ENCODE measurements at regions not wholly inside any gene's neighbourhood (a gene's known extent, or its start where the extent isn't known, plus 50 kb on each side); places are given as distances from the start of the nearest gene placed in this dataset.
"Not testable (repeated sequence)": the region's sequence is repeated elsewhere in the genome, so short reads cannot be mapped to it uniquely, and the experiment has no call there.

DNA sequence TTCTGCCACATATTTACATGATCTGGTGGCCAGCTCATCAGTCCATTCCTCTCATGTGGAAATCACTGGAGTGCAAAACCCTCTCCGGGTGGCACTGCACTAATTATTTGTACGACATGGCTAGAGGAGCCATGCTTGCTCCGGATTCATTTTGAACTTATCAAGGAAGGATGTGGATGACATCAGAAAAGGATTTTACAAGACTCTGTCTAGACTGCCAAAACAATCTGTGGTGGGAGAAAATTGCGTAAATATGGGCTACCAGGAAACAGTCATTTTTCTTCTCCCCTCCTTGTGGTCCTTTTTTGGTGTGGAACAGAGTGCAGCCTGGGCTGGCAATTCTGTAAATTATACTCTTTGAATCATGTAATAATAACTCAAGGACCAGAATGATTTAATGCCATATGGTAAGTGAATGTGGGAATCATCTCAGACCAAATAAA lies 123.4 kb upstream of the IFNE start:
- no peak for DNase-seq

- DNase-seq: no peak
Measured at GRCh38 chr9:21607576-21607975, 125.5 kb upstream of the IFNE start.

DNA sequence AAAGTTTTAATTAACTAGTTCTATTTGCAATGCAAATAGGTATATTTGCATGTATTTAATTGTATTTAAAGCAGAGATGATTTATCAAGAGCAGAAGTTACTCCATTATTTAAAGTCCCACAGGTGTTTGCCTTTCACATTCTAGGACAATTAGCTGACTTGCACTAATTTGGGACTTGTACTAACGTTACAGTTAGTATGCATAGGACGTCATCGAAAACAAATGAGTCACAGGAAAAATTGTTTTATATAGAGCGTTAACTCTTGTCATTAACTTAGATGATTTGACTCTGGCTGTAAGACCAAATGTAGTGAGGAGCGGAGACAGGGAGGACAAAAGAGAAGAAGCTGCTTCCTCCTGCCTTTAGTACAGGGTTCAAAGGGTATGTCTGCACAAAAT lies 126.1 kb upstream of the IFNE start:
- no peak for DNase-seq

- DNase-seq: no peak
Measured at GRCh38 chr9:21609506-21609905, 127.4 kb upstream of the IFNE start.

GRCh38 chr9:21611891-21612290 lies 129.8 kb upstream of the IFNE start:
- peak; percentile 34 for DNase-seq

DNA sequence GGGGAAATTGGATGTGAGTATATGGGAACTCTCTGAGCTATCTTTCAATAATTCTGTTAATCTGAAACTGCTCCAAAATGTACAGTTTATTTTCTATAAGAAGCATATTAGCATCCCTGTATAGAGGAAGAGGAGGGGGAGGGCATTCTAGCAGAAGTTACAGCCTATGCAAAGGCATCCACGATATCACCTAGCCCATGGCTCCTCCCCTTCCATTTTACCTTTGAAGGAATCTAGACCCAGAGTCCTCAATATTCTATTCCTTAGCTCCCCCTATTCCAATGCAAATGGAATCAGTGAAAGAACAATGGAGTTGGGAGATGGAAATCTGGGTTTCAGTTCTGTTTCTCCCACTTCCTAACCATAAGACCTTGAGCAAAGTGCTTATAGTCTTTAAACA lies 132.9 kb upstream of the IFNE start:
- DNase-seq: no peak

DNA sequence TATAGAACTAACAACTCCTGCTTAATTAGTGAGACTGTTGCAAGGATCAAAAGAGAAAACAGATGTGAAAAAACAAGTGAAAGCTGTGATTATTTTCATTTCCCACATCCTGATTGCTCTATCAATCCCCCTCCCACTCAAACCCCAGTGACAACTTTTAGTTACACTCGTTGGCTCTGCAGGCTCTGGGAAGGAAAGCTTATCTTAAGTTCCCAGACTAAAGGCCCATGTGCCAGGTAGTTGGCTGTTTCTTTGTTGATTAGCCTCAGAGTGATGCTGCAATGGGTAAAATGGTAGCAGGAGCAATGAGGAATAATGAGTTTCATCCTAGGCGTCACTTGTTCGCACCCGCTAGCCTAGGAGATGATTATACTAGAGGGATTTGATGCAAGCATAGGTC lies 133.3 kb upstream of the IFNE start:
- DNase-seq: no peak

GRCh38 chr9:21616082-21616778 lies 134.1 kb upstream of the IFNE start:
- no peak for DNase-seq

DNA sequence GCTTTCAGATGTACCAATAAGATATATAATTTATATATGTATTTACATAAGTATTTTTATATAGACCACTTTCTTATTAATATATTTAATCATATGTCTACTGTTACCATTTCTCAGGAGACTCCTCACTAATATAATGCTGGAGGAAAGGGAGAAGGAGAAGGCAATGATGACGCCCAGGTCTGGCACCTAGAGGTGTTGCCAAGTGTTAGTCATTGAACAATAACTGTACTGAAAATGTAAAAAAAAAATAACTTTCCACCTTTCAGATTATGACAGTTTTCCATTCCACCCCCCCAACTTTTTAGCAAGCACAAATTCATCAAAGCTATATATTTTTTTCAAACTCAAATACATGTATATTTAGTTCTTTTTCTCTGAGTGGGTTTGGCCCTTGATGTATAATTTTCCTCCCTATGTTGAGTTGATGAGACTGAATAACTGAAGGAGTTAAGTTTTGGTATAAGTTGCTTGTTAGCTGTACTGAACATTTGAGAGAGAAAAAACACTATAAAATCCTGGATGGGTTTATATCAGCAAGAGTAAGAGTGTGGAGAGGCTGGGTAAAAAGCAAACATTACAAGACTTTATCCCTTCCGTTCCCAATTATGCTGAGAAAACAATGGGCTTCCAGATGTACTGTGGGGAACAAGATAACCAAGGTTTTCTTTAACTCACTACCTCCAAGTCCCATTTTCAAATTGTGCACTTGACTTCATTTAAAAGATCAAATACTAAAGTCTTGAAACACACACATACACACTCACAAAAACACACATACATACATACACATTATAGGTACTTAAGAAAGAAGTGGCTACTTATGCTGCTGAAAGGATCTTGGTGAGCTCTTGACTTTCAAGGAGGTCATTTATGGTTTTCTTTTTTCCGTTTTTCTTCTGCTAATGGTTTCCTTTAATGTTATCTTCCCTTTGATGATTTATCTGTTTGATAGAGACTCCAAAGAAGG lies 142.8 kb upstream of the IFNE start:
- DNase-seq: no peak

- DNase-seq: no peak
Measured at GRCh38 chr9:21626493-21626892, 144.4 kb upstream of the IFNE start.

DNA sequence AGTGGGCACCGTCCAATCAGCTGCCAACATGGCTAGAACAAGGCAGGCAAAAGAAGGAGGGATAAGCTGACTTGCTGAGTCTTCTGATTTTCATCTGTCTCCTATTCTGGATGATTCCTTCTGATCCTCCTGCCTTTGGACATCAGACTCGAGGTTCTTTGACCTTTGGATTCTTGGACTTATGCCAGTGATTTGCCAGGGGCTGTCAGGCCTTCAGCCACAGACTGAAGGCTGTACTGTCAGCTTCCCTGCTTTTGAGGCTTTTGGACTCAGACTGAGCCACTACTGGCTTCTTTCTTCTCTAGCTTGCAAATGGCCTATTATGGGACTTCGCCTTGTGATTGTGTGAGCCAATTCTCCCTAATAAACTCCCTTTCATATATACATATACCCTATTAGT lies 146.8 kb upstream of the IFNE start:
- DNase-seq: not testable (repeated sequence)

DNA sequence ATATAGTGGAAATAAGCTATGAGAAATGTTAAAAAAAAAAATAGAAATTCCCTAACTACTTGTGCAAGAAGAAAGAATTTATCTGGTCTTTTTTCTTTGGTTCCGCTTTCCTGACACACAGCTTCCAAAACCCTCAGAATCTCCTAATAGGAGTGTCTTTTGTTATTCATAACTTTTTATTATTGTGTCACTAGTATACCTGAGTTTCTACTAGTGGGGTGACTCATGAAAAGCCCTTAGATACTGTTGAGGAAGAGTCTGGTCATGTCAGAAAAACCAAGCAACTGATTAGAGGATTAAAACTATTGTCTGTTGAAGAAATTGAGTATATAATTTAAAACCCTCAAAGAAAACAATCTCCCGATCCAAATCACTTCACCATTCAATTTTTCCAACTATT lies 152.8 kb upstream of the IFNE start:
- no peak for DNase-seq

DNA sequence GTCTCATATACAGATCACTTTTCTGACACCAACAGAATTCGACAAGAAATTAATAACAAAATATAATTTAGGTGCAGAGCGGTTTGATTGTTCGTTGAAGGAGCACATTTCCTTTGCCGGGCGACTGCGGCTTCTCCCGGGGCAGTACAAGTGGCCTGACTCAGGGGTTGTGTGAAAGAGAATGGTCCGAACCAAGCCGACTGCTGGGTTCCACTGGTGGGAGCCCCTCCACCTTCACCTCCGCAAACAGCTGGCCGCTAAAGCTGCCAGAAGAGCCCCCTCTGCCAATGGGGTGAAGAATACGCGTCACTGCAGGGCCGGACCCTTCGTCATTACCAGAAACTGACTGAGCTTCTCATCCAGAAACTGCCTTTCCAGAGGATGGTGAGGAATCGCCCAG lies 156.0 kb upstream of the IFNE start:
- DNase-seq: no peak

DNA sequence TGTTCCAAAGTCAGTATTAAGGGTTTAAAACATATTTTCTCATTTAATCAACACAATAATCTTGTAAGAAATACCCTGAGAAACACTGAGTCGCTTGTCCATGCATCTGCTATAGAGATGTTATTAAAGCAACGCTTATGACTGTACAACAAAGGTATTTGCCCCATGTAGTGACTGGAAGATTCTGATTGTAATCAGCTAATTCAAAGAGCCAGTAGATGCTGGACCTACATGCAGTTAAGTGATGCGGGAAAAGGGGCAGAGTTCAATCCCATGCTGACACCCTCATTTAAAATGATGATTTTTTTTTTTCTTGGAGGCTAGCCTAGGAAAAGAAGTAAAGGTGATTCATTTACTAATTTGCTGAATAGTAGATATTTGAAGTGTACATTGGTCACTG lies 149.3 kb upstream of the MTAP start:
- no peak for DNase-seq

- no peak for DNase-seq
Measured at GRCh38 chr9:21653589-21653988, 148.8 kb upstream of the MTAP start.

GRCh38 chr9:21656776-21657674 lies 145.4 kb upstream of the MTAP start:
- DNase-seq: no peak

- no peak for DNase-seq
Measured at GRCh38 chr9:21657966-21658667, 144.3 kb upstream of the MTAP start.

DNA sequence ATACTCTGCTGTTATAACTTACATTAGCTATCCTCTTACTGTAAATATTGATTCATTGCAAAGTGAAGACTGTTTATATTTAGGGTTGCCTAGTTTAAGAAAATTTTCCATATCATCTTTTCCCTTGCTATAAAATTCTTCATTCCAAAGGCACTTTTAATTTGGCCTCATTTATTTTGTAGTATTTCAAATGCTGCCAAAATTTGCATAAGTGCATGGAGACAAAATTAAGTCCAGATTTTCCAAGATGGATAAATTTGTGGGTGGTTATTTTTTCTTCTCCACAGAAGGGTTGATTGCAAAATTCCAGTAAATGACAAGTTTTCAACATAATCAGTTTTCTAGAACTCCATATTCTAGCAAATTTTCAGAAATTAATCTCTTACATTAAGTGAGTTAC lies 141.5 kb upstream of the MTAP start:
- no peak for DNase-seq

- no peak for DNase-seq
Measured at GRCh38 chr9:21661626-21662025, 140.8 kb upstream of the MTAP start.

GRCh38 chr9:21668516-21668915 lies 133.9 kb upstream of the MTAP start:
- no peak for DNase-seq

- DNase-seq: no peak
Measured at GRCh38 chr9:21669701-21670100, 132.7 kb upstream of the MTAP start.

GRCh38 chr9:21670374-21670773 lies 132.1 kb upstream of the MTAP start:
- peak; percentile 4 for DNase-seq

DNA sequence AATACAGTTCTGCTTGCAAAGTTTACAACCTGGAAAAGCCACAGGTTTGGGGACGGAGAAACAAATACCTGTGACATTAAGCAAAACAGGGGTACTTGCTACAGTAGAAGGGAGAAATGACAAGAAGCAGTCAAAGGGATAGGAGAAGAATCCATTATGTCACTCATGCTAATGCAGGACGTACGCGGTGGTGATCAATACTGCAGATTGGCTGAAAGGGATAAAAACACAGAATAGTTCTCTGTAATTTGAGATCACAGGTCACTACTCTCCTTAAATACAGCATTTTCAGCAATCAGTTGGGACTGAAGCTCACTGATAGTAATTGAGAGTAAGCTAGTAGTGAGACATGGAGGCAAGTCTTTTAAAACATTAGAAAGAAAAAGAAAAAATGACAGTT lies 130.3 kb upstream of the MTAP start:
- DNase-seq: no peak
